LNCaP clone FGC (cell line): ENCODE measurements at regions not wholly inside any gene's neighbourhood (a gene's known extent, or its start where the extent isn't known, plus 50 kb on each side); places are given as distances from the start of the nearest gene placed in this dataset.

Source experiments
- DNase-seq: peaks from one replicate; pipeline ENCODE4 v3.0.0-alpha.2; 2011; ENCODE audit warnings: low read depth
- H3K4me3 ChIP-seq: 2 replicates; pipeline ENCODE4 v1.5.1; 2011; ENCODE audit warnings: mild to moderate bottlenecking, low read depth, low read length, control low read depth
- TF ChIP-seq, protein P1 (sequence below): IDR thresholded peaks from 2 replicates; pipeline ENCODE4 v1.5.1; 2012; ENCODE audit warnings: mild to moderate bottlenecking; ENCODE audit not compliant: control insufficient read depth, insufficient read depth; ENCODE audit errors: extremely low read depth

DNA sequence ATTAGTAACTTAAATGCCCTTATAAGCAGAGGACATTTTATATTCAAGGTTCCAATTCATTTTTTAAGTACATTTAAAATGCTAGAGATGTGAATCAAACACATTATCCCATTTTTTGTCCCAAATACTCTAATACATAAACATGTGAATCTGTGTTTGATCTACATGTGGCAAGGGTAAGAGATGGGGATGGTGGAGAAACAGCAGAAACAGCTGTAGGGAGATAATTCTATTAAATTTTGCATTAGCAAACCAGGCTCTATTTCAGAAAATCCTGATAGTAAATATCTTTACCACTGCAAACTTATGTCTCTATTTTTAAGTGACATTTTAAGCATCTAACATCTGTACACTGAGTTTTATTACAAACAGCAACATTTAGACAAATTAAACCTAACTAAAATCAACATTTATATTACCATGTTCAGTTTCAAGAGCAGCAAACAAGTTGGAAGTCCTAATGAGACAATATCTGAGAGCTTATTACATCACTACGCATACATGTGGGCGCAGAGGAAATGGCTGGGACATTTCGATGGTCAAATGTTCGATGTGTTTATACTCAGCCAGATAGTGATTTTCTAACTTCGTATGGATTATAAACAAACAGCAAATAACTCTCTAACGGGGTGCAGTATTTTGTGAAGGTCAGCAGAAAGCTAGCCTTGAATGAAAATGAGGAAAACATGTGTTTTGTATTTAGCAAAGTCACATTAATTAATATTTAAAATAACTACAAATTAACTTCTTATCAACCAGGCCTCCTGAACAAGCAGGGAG, 165.1 kb downstream of the GJA1 start:
- TF ChIP-seq, protein P1, sequence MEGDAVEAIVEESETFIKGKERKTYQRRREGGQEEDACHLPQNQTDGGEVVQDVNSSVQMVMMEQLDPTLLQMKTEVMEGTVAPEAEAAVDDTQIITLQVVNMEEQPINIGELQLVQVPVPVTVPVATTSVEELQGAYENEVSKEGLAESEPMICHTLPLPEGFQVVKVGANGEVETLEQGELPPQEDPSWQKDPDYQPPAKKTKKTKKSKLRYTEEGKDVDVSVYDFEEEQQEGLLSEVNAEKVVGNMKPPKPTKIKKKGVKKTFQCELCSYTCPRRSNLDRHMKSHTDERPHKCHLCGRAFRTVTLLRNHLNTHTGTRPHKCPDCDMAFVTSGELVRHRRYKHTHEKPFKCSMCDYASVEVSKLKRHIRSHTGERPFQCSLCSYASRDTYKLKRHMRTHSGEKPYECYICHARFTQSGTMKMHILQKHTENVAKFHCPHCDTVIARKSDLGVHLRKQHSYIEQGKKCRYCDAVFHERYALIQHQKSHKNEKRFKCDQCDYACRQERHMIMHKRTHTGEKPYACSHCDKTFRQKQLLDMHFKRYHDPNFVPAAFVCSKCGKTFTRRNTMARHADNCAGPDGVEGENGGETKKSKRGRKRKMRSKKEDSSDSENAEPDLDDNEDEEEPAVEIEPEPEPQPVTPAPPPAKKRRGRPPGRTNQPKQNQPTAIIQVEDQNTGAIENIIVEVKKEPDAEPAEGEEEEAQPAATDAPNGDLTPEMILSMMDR, result no peak
- H3K4me3 ChIP-seq, result no peak overlapping the region
- DNase-seq, result no peak

DNA sequence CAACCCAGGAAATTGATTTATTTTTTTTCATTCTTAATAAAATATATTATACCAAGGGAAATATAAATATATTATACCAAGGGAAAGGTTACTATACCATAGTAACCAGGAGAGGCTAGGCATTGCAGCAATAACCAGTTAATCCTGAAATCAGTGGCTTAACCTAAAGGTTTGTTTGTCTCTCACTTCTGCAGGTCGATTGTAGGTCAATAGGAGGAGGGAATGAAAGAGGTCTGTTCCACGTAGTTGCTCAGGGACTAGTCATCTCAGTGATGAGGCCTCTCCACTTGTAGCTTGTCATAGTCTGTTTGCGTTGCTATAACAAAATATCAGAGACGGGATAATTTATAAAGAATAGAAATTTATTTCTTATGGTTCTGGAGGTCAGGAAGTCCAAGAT, 168.0 kb downstream of the GJA1 start:
- no peak for DNase-seq
- TF ChIP-seq, protein P1, result no peak
- no peak overlapping the region for H3K4me3 ChIP-seq

DNA sequence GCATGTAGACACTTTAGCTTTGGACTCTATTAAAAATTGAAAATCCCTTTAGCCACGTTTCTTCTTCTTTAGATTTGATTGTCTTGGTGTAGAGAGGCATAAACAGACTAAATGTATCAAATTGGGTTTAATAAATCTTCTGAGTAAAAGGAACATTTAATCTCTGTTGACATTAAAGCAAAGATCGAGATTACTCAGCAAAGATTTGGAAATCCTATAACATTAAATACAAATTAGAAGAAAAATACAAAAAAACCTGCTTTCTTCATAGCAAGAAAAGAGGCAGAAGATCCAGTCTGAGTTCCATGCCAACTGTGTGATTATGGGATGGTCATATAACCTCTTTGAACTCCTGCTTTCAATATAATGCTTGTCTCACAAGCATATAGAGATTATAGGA, 172.3 kb downstream of the GJA1 start:
- TF ChIP-seq, protein P1, result no peak
- H3K4me3 ChIP-seq, result no peak overlapping the region
- DNase-seq, result no peak

DNA sequence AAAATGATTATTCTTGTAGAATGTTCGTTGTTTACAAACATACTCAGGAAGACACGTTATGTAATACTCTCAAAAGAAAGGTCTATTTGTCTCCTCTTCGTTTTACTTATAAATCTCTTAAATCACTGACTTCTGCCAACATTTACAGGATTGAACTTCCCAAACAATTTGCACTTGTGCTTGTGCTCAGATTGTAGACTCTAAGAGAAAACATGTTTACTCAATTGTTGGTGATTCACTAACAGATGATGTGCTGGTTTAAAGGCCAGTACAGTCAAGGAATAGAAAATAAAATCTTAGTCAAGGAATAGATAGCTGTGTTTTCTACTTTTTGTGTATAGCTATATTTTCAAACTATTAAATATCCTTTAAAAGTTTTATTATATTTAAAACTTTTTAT, 172.8 kb downstream of the GJA1 start:
- H3K4me3 ChIP-seq, result no peak overlapping the region
- TF ChIP-seq, protein P1, result no peak
- DNase-seq, result no peak

DNA sequence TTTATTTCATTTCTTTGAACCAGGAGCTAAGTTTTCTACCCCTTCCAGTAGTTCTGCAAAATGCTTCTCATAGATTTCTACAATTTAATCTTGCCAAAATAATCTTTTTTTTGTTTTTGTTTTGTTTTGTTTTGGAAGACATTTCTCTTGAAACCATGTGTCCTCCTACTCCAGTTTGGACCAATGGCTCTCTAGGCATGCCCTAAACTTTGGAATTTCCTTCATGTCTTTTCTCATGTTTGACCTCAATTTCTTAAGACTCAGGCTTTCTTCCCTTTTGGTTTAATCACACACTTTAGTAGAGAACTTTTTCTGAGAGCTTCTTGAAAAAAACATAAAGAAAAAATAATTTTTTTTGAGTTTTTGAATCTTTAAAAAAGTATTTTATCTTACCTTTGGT, 173.8 kb downstream of the GJA1 start:
- no peak overlapping the region for H3K4me3 ChIP-seq
- no peak for DNase-seq
- TF ChIP-seq, protein P1, result no peak

DNA sequence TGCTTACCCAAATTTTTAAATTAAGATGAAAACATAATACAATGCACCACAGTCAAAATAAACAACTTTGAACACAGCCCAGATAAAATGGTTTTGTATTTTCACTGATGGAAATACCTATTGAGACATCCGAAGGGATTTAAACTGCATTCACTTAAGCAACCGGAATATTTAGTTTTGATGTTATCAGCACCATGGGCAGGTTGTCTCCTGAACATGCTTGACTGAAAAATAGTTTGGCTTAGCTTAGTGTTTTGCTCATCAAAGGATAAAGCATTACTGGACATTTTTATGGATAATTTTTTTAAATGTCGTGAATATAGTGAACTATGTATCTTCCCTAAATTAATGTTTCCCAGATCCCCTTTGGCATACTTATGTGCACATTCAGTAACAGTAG, 177.5 kb downstream of the GJA1 start:
- no peak overlapping the region for H3K4me3 ChIP-seq
- TF ChIP-seq, protein P1, result no peak
- DNase-seq, result peak; percentile 8

DNA sequence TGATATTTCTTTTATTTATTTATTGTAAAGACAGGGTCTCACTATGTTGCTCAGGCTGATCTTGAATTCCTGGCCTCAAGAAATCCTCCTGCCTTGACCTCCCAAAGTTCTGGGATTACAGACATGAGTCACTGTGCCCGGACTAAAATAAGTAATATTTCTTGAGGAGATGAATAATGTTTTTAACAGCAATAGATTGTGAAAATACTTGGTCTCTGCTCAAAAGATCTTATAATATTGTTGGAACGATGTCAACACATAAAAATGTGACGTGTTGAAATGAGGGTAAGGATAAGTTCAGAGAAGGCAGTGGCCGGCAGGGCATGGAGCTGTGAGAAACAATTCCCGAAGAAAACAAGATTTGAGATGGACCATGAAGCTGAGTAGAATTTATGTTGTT, 178.7 kb downstream of the GJA1 start:
- DNase-seq, result no peak
- TF ChIP-seq, protein P1, result no peak
- H3K4me3 ChIP-seq, result no peak overlapping the region
